ENCODE measurements at regions not wholly inside any gene's neighbourhood (a gene's known extent, or its start where the extent isn't known, plus 50 kb on each side); places are given as distances from the start of the nearest gene placed in this dataset.

GRCh38 chrX:36947214-36947613 is 61.0 kb upstream of the FAM47C start:
- no peak for DNase-seq

DNA sequence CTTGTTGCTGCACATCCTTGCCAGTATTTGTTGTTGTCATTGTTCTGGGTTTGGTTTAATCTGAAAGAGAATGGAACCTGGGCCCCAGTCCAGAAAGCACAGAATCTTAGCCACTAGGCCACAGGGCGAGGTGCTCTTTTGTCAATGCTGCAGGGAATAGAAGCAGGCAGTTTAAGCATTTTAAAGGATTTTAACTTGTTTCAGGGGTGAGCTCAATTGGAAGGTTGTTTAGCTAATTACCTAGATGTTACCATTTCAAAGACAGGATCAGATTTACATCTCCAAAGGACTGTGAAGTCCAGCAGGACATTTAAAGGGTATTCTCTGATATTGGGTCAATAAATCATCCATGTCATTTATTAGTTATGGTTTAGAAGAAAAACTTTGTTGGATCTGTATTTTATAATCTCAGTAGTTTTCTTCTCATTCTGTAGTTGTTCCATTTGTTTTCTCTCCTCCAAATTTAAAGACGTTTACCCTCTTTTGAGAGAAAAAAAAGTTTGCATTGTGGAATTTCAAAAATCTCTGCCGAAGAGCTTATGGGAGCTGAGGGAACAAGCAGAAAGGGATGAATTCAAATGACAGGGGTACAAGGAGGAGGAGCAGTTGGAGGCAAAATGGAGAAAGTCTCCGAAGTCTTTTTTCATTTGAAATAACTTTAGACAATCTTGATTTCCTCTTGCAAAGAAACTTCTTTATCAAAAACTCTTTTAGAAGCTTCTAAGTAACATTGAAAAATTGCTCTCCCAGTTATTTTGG is 57.5 kb upstream of the FAM47C start:
- DNase-seq: no peak

DNA sequence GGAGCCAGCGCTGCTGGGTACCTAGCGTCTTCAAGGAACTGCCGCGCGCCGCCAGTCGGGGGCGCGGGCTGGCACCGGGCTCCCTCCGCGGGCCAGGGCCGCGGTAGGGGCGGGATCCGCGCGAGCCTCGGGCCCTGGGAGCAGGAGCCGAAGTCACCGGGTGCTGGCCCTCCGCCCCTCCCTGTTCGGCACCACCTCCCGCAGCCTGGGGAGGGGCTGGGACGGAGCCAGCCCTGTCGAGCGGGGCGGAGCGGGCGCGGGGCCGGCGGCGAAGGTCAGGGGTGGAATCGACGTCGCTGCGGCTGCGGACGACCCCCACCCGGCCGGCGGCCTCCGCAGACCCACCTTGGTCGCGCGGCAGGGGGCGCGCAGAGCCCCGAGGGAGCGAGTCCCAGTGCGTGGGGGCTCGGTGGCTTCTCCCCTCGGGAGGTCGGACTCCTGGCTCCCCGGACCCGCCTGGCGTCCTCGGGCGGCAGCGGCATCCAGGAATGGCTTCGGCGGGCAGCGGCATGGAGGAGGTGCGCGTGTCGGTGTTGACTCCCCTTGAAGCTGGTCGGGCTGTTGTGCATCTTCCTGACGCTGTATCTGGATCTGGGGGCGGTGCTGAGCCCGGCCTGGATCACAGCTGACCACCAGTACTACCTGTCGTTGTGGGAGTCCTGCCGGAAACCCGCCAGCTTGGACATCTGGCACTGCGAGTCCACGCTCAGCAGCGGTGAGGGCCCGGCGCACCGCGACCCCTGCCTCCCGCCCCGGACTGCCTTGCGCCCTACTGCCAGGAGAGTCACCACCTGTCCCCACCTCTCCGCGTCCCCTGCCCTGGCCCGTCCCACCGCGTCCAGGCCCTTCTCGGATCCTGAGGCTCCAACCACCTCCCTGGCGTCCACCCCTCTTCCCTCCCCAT is 50.5 kb upstream of the FAM47C start:
- DNase-seq: no peak

All from NCI-H1417 (cell line).